NCI-H446 (cell line): ENCODE measurements at regions not wholly inside any gene's neighbourhood (a gene's known extent, or its start where the extent isn't known, plus 50 kb on each side); places are given as distances from the start of the nearest gene placed in this dataset.
"Not testable (repeated sequence)": the region's sequence is repeated elsewhere in the genome, so short reads cannot be mapped to it uniquely, and the experiment has no call there.

Experiments used
- DNase-seq, 2 experiments: peaks; one replicate each; lab custom pipeline; 2025; lab: John Stamatoyannopoulos, UW

DNA sequence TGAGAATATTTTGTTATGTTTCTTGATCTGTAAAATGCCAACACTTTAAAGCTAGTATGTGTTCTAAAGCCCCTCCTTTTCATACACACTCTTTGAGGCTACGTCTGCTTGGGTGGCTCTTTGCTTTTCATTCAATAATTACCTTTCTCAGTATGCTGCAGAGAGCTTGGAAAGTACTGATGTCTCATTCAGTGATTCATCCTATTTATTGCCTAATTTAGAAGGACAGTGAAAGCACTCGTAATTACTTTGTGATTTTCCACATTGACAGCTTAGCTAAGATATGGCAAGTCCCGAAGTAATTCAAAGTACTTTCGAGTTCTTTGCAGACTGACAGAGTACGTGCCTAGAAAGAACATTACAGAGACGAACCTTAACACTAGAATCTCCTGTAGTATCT is 57.2 kb downstream of the BMP15 start:
- no peak for DNase-seq

DNA sequence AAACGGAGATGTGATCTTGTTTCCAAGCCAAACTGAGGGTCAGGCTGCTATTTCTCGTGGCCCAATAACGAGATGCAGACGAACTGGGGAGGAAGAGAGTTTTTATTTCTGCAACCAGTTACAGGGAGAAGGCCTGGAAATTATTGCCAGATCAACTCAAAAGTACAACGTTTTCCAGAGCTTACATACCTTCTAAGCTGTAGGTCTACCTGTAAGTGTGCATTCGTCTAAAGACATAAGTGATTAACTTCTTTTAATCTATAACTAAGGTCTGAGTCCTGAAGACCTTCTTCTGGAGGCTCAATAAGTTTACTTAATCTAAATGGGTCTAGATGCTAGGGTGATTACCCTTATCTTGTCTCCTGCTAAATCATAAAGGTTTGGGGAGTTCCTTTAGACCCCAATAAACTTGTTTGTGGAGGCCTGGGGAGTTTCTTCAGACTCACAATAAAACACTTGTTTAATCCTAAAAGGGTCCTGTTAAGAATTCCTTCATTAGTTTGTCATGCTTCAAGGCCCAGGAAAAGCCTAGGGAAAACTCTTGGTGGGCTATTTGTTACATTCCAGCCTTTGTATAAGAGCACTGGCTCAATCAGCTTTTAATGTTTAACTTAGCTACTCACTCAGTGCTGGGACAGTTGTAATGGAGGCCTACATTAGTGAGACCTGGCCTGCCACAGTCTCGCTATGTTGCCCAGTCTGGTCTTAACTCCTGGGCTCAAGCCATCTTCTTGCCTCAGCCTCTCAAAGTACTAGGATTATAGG is 58.5 kb downstream of the BMP15 start:
- not testable (repeated sequence) for DNase-seq

DNA sequence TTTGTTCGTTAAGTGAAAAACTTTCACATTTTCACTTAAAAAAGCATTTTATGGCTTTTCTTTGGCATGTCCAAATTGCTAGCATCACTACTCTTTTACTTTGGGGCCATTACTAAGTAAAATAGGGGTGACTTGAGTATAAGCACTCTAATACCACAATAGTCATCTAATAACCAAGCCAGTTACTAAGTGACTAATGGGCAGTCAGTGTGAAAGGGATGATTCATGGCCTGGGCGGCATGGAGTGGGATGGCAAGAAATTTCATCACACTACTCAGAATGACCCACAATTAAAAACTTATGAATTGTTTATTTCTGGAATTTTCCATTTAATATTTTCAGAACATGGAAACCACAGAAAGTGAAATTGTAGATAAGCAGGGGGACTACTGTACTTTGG is 60.9 kb downstream of the BMP15 start:
- no peak for DNase-seq

DNA sequence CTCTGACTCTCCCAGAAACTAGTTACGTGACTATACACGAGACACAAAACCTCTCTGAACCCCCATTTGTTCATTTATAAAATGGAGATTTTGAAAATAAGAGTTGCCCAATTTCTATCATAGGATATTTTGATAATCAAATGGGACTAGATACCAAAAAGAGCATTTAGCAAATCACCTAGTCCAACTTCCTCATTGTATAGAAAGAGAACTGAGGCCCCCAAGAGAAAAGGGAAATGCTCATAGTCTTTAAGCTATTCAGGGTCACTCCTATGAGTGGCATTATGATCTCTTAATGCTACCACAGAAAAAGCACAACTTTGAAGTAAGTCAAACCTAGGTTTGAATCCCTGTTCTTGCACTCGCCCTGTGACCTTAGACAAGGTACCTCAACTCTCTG is 62.7 kb downstream of the BMP15 start:
- DNase-seq: no peak

DNA sequence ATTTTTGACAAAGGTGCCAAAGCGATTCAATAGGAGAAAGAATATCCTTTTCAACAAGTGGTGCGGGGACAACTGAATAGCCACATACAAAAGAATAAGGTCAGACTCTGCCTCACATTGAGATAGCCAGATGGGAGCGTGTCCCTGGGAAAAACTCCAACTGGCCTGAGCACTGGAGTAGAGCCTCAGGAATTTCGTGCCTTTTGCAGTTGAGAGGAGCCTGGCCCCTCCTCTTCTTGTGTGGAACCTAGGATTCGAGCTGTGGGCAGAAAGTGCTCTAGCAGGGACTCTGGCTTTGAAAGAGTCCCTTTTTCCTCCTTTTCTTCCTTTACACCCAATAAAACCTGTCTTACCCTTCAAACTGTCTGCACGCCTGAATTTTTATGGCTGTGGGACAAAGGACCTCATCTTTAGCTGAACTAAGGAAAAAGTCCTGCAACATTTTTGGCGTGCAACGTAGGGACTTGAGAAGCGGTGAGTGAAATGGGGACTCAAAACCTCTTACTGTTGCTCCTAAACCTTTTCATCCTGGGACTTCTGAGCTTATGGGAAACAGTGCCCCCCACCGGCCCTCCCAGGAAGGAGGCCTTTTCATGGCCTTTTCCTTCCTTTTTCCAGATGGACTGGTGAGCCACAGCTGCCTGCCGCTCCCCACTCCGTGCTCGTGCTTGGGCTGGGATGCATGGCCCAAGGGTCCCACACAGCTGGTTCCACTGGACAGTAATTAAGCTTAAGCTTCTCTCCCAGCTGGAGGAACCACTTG is 68.6 kb downstream of the BMP15 start:
- no peak for DNase-seq

GRCh38 chrX:50980251-50980650 is 69.7 kb downstream of the BMP15 start:
- no peak for DNase-seq

GRCh38 chrX:50988649-50989048 is 78.1 kb downstream of the BMP15 start:
- peak; percentile 8 to 26 for DNase-seq

DNA sequence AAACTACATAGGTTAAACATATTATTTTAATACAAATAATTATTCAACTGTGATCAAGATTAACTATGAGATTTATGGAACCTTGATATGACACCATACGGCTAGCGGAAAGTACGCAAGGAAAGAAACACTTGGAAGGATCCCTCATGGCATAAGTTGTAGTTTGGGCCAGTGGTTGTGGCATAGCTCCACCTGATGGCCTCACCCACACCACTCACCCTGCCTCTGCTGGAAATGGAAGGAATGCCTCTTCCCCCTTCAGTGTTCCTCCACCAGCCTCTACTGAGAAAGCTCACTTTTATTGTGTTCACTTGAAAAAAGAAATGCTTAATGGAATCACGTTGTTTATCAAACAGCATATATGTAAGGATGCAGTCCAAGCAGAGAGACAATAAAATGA is 86.4 kb downstream of the BMP15 start:
- no peak for DNase-seq

DNA sequence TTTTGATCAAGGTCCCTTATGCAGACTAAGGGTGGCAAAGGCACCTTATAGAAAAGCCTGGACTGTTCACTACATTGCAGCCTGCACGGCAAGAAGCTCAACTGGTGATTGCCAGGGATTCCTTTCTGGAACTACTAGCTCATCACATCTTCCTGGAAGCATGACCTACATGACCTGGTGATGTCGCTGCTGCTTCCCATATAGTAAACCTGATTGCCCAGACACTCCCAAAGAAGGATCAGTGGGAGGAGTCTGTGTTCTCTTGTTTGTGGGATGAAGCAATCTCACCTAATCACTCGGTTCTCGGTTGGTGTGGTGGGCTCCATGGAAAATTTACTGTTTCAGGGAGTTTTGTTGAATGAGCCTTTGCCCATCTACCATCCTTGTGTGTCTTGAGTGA is 89.8 kb downstream of the BMP15 start:
- not testable (repeated sequence) for DNase-seq

- not testable (repeated sequence) for DNase-seq
These were observed 91.4 kb downstream of the BMP15 start for GRCh38 chrX:51001733-51002632.

- DNase-seq: no peak
These were observed 95.5 kb downstream of the BMP15 start for GRCh38 chrX:51006064-51006463.

DNA sequence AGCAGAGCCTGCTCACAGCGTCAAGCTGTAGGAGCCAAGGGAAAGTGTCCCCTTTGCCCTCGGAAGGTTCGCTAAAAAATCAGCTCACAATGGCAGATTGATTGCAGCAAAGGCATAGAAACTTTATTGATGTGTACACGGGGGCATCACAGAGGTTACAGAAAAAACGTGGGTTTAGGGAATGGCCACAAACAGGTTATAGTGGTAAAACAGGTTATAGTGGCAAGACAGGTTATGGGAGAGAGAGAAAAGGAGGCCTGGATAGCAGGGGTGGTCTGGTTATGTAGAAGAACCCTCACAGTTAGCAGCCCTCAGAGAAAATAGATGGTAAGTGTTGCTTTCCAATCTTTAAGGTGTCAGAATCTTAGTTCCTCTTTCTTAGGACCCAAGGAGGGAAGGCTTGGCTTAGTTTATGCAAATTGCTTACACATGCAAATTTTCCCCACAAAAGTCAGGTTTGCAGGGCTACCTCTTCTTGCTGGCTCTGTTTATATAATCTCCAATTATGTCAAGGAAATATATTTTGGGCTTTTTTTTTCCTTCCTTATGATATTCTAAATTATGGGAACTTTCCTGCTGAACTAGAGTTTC is 113.7 kb downstream of the BMP15 start:
- no peak for DNase-seq

DNA sequence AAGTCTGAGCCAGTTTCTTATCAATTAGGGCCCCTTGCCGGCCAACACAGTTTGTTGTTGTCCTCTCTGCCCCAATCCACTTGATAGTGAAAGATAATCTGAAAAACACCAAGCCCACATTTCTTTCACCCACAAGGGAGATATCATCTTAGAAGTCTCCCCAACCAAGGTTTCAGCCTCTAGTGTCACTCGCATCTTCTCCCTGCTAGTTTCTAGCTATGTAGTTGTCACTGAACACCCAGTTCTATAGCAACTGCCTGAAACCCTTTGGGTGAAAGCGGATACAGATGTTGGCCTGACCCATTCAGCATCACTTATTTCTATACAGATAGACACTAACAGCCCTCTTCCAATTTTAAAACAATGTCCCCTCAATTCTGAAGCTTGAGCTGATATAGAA is 116.3 kb downstream of the BMP15 start:
- DNase-seq: no peak

DNA sequence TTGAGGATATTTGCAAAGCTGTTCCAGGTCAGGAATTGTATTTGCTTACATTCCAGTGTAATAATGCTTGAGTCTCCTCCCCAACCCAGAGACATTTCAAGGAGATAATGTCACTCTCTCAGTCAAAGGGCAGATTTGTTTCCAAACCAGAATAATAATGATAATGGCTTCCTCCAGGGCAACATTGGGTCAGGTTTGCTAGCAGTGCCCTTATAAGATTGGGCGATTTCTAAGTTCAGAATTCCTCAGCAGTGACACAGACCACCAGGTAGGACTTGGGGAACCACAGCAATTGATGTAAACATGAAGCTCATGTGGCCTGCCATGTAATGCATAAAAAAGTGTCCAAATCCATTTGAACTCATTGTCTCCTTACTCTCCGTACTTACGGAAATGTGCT is 125.2 kb downstream of the BMP15 start:
- no peak for DNase-seq

GRCh38 chrX:51047950-51048349 is 137.4 kb downstream of the BMP15 start:
- DNase-seq: no peak

- DNase-seq: no peak
These were observed 143.2 kb downstream of the BMP15 start for GRCh38 chrX:51053741-51054140.

DNA sequence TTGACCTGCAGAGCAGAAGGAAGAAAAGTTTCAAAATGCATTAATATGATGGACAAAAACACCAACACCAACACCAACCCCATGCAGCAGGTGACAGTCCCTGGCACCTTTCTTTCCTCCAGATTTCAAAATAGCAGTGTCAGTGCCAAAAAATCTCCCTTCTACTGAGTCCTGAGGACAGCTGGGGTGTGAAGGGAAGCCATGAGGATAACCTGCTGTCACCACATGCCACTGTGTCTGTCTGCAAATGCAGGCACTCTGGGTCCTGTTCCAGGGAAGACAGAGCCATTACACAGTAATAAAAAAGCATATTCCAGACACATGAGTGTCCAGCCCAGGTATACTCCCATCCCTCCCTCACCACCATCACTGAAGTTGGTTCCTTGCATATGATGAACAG is 187.5 kb downstream of the BMP15 start:
- no peak for DNase-seq

- DNase-seq: not testable (repeated sequence)
These were observed 208.8 kb downstream of the BMP15 start for GRCh38 chrX:51119058-51119926.

GRCh38 chrX:51125743-51126142 is 206.9 kb upstream of the NUDT10 start:
- DNase-seq: not testable (repeated sequence)

- peak; percentile 36 to 56 for DNase-seq
These were observed 187.7 kb upstream of the NUDT10 start for GRCh38 chrX:51144828-51145442.

DNA sequence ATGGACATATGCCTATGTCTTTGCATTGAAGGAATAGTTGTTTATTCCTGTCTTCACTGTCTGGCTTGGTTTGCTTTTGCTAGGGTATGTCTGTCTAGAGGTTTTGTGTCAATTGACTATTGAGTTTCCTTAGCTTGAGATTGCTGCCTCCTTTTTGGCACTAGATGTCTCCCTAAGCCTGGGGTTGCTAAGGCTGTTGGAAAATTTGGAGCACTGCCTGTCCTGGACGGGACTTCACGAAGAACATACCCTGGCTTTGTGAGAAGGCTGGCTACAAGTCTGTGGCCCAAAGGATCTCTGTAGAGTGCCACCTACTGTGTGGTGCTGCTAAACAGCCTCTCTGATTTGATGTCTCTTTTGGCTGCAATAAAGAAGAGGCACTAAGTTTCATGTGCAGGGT is 183.8 kb upstream of the NUDT10 start:
- no peak for DNase-seq
